ENCODE measurements at regions not wholly inside any gene's neighbourhood (a gene's known extent, or its start where the extent isn't known, plus 50 kb on each side); places are given as distances from the start of the nearest gene placed in this dataset.

DNA sequence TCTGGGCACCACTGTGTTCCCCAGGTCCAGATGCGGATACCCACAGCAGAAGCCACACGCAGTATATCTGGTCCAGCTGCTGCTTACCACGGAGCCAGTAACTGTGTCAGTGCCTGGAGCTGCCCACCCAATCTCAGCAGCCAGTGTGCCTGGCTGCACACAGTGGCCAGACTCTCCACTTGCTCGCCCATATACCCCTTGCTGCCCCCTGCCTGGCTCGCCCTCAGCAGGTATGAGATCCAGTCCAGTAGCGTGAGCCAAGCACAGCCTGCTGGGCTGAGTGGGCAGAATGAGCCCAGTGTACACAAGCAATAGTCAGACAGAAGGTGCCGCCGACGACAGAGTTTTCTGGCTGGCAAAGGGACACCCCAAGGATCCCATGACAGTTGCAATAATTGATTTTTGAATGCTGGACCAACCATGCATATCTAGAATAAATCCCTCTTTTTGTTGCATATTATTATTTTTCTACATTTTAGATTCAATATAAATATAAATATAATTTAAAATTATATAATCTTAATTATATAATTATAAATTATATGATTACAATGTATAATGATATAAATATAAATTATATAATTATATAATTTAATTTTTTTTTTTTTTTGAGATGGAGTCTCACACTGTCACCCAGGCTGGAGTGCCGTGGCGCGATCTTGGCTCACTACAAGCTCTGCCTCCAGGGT is 918.8 kb upstream of the MIR17HG start:
- no peak for ATAC-seq
- POLR2A ChIA-PET: no interaction called here
- Histone ChIP-seq H3K36me3 (ENCODE audit: control insufficient read depth in 1 of 2, insufficient read depth in 2 of 2, low read length in 2 of 2) (no peaks in the 10 kb centered on the region), H3K4me1 (ENCODE audit: control insufficient read depth in 1 of 2, insufficient read depth in 2 of 2, low read length in 2 of 2) (no peaks in the 10 kb centered on the region), H3K27ac (ENCODE audit: low read depth, low read length) (no peak overlapping the region), H3K4me2 (ENCODE audit: low read length) (no peak overlapping the region), H2AFZ (ENCODE audit: low read depth, low read length, poor library complexity, severe bottlenecking) (no peak overlapping the region), H3K4me3 (replicated peaks in 1 of 2; ENCODE audit: low read depth in 1 of 2, low read length in 2 of 2) (no peak overlapping the region), H3K27me3 (ENCODE audit: insufficient read depth, low read length) (no peaks in the 10 kb centered on the region), H4K20me1 (ENCODE audit: insufficient read depth) (no peaks in the 10 kb centered on the region), H3K9me2 (ENCODE audit: insufficient read depth) (no peaks in the 10 kb centered on the region), H3K79me2 (ENCODE audit: insufficient read depth, low read length) (no peaks in the 10 kb centered on the region), H3K9ac (ENCODE audit: low read length) (no peak overlapping the region), H3K9me3 (ENCODE audit: control insufficient read depth in 1 of 2, insufficient read depth in 1 of 2, low read depth in 1 of 2, low read length in 2 of 2) (no peaks in the 10 kb centered on the region)
- no TSS peak for BruUV-seq (replicated peaks)
- DNase-seq (ENCODE audit: low read depth, low spot score): no peak
- CTCF ChIA-PET: no interaction called here
- TF ChIP-seq, protein P1, sequence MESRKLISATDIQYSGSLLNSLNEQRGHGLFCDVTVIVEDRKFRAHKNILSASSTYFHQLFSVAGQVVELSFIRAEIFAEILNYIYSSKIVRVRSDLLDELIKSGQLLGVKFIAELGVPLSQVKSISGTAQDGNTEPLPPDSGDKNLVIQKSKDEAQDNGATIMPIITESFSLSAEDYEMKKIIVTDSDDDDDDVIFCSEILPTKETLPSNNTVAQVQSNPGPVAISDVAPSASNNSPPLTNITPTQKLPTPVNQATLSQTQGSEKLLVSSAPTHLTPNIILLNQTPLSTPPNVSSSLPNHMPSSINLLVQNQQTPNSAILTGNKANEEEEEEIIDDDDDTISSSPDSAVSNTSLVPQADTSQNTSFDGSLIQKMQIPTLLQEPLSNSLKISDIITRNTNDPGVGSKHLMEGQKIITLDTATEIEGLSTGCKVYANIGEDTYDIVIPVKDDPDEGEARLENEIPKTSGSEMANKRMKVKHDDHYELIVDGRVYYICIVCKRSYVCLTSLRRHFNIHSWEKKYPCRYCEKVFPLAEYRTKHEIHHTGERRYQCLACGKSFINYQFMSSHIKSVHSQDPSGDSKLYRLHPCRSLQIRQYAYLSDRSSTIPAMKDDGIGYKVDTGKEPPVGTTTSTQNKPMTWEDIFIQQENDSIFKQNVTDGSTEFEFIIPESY (IDR thresholded peaks at IDR 0.05; ENCODE audit: extremely low read depth, insufficient replicate concordance, low read length): no peak
- no peak for TF ChIP-seq JUND (IDR thresholded peaks at IDR 0.05)
- TF ChIP-seq CEBPB (IDR thresholded peaks at IDR 0.05; ENCODE audit: low read depth): no peak
- no peak for TF ChIP-seq ZFX (IDR thresholded peaks at IDR 0.05)
- TF ChIP-seq POLR2A (IDR thresholded peaks at IDR 0.05; ENCODE audit: borderline replicate concordance, extremely low read depth, insufficient read depth, insufficient read length): no peak
- no peak for TF ChIP-seq TCF7L2 (IDR thresholded peaks at IDR 0.05; ENCODE audit: borderline replicate concordance, extremely low read depth, insufficient read depth, insufficient read length)
- TF ChIP-seq ZNF274 (IDR thresholded peaks at IDR 0.05; ENCODE audit: low read depth, low read length): no peak
- no peak for TF ChIP-seq RAD21 (IDR thresholded peaks at IDR 0.05; ENCODE audit: low read depth)
- TF ChIP-seq, protein P2, sequence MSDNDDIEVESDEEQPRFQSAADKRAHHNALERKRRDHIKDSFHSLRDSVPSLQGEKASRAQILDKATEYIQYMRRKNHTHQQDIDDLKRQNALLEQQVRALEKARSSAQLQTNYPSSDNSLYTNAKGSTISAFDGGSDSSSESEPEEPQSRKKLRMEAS (IDR thresholded peaks at IDR 0.05): no peak
- no peak for TF ChIP-seq FOSL1 (IDR thresholded peaks at IDR 0.05; ENCODE audit: low read depth)
- TF ChIP-seq, protein P3, sequence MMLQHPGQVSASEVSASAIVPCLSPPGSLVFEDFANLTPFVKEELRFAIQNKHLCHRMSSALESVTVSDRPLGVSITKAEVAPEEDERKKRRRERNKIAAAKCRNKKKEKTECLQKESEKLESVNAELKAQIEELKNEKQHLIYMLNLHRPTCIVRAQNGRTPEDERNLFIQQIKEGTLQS (IDR thresholded peaks at IDR 0.05): no peak
- TF ChIP-seq EZH2phosphoT487 (IDR thresholded peaks at IDR 0.05; ENCODE audit: borderline replicate concordance): no peak
- no peak for TF ChIP-seq SRF (IDR thresholded peaks at IDR 0.05; ENCODE audit: low read depth)
- intact Hi-C loops (cut with micrococcal nuclease): no loop called here
- RAD21 ChIA-PET (ENCODE audit: low non-redundant PET in 1 of 2, low total read pairs in 2 of 2, uncharacterized antibody in 2 of 2, unreplicated experiment in 2 of 2): no interaction called here

Data from HCT116 (cell line).